Breast epithelium (tissue), 3 donors: ENCODE measurements at regions not wholly inside any gene's neighbourhood (a gene's known extent, or its start where the extent isn't known, plus 50 kb on each side); places are given as distances from the start of the nearest gene placed in this dataset.

Source experiments
- CTCF ChIP-seq, 3 donors: fragments of 450-650 bp; IDR thresholded peaks; one replicate each; pipeline ENCODE4 v1.5.1; 2016 to 2017; ENCODE audit warnings: antibody characterized with exemption in 3 of 3, mild to moderate bottlenecking in 3 of 3, moderate library complexity in 3 of 3
- POLR2AphosphoS5 ChIP-seq, 3 donors: sonication (generic); formaldehyde crosslinking; IDR thresholded peaks; one replicate each; pipeline ENCODE4 v1.6.1; 2017; ENCODE audit warnings: antibody characterized with exemption in 3 of 3

GRCh38 chr5:145464171-145464570 lies 371.0 kb downstream of the PRELID2 start:
- TF ChIP-seq CTCF (IDR thresholded peaks at IDR 0.05) (no peak), POLR2AphosphoS5 (IDR thresholded peaks at IDR 0.05) (no peak)
